ENCODE measurements at regions not wholly inside any gene's neighbourhood (a gene's known extent, or its start where the extent isn't known, plus 50 kb on each side); places are given as distances from the start of the nearest gene placed in this dataset.
"Not testable (repeated sequence)": the region's sequence is repeated elsewhere in the genome, so short reads cannot be mapped to it uniquely, and the experiment has no call there.

GRCh38 chr1:206256935-206257334 lies 53.6 kb downstream of the SRGAP2 start:
- not testable (repeated sequence) for H3K4me1 ChIP-seq (ENCODE audit: control insufficient read depth, extremely low read depth, insufficient read depth, low read length); H4K20me1 ChIP-seq (ENCODE audit: control insufficient read depth, extremely low read depth, insufficient read depth, low read length); H3K27me3 ChIP-seq (ENCODE audit: control insufficient read depth, insufficient read depth, low read length); H3K27ac ChIP-seq (ENCODE audit: insufficient read depth, low read length); H3K4me2 ChIP-seq (ENCODE audit: extremely low read depth, insufficient read depth, low read length); H2AFZ ChIP-seq (ENCODE audit: low read length); H3K9ac ChIP-seq (ENCODE audit: insufficient read depth, low read length); DNase-seq (ENCODE audit: low read depth in 2 of 2); H3K4me3 ChIP-seq (replicated peaks in 1 of 4; ENCODE audit: control extremely low read depth in 1 of 4, insufficient read depth in 1 of 4, low read depth in 3 of 4, low read length in 4 of 4); H3K36me3 ChIP-seq (ENCODE audit: control insufficient read depth, insufficient read depth, low read length); H3K79me2 ChIP-seq (ENCODE audit: control insufficient read depth, insufficient read depth, low read length); H3K9me3 ChIP-seq (ENCODE audit: control insufficient read depth, insufficient read depth, low read depth, low read length)

DNA sequence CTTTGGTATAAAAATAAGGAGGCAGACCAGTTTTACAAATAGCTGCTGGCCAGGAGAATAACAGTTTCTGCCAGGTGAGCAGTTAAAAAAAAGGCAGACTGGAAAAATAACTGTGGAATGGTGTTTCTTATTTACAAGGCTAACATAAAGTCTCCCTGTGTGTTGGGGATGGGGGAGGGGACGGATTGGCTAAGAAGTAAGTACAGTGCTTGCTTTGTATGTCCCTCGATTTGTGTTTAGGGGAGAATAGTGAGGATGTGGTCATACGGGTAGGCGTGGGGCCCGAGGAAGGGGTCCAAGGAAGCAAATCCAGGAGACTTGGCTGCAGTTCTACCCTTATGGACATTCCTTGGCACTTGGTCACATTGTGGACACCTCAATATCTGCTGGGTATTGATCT lies 58.1 kb downstream of the SRGAP2 start:
- not testable (repeated sequence) for H3K9me3 ChIP-seq (ENCODE audit: control insufficient read depth, insufficient read depth, low read depth, low read length); H4K20me1 ChIP-seq (ENCODE audit: control insufficient read depth, extremely low read depth, insufficient read depth, low read length); H3K4me2 ChIP-seq (ENCODE audit: extremely low read depth, insufficient read depth, low read length); H3K4me1 ChIP-seq (ENCODE audit: control insufficient read depth, extremely low read depth, insufficient read depth, low read length); H3K9ac ChIP-seq (ENCODE audit: insufficient read depth, low read length); H3K36me3 ChIP-seq (ENCODE audit: control insufficient read depth, insufficient read depth, low read length); H2AFZ ChIP-seq (ENCODE audit: low read length); DNase-seq (ENCODE audit: low read depth in 2 of 2); H3K27ac ChIP-seq (ENCODE audit: insufficient read depth, low read length); H3K27me3 ChIP-seq (ENCODE audit: control insufficient read depth, insufficient read depth, low read length); H3K79me2 ChIP-seq (ENCODE audit: control insufficient read depth, insufficient read depth, low read length); H3K4me3 ChIP-seq (replicated peaks in 1 of 4; ENCODE audit: control extremely low read depth in 1 of 4, insufficient read depth in 1 of 4, low read depth in 3 of 4, low read length in 4 of 4)

DNA sequence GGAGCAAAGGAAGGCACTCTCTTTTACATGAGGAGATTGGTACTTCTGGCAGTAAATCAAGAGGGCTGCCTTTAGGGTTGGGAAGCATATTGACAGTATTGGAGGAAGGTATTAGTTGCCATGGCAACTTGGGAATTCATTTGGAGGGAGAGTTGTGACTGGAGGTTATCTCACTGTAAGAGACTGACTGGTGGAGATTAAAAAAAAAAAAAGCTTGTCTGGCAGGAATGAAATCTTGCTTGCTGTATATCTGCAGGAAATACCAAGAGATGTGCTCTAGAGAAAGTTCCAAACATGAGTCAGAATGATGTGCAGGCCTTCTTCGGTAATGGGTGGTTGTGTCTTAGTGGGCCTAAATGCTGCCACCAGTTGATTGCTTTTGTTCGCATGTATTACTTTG lies 59.1 kb downstream of the SRGAP2 start:
- not testable (repeated sequence) for H3K27ac ChIP-seq (ENCODE audit: insufficient read depth, low read length); H3K9me3 ChIP-seq (ENCODE audit: control insufficient read depth, insufficient read depth, low read depth, low read length); H3K9ac ChIP-seq (ENCODE audit: insufficient read depth, low read length); H3K4me2 ChIP-seq (ENCODE audit: extremely low read depth, insufficient read depth, low read length); H2AFZ ChIP-seq (ENCODE audit: low read length); H3K79me2 ChIP-seq (ENCODE audit: control insufficient read depth, insufficient read depth, low read length); H3K4me1 ChIP-seq (ENCODE audit: control insufficient read depth, extremely low read depth, insufficient read depth, low read length); H3K4me3 ChIP-seq (replicated peaks in 1 of 4; ENCODE audit: control extremely low read depth in 1 of 4, insufficient read depth in 1 of 4, low read depth in 3 of 4, low read length in 4 of 4); H4K20me1 ChIP-seq (ENCODE audit: control insufficient read depth, extremely low read depth, insufficient read depth, low read length); H3K36me3 ChIP-seq (ENCODE audit: control insufficient read depth, insufficient read depth, low read length); H3K27me3 ChIP-seq (ENCODE audit: control insufficient read depth, insufficient read depth, low read length); DNase-seq (ENCODE audit: low read depth in 2 of 2)

GRCh38 chr1:206264916-206265315 lies 61.6 kb downstream of the SRGAP2 start:
- H3K36me3 ChIP-seq (ENCODE audit: control insufficient read depth, insufficient read depth, low read length); H3K9me3 ChIP-seq (ENCODE audit: control insufficient read depth, insufficient read depth, low read depth, low read length); H3K27ac ChIP-seq (ENCODE audit: insufficient read depth, low read length); H3K27me3 ChIP-seq (ENCODE audit: control insufficient read depth, insufficient read depth, low read length); H4K20me1 ChIP-seq (ENCODE audit: control insufficient read depth, extremely low read depth, insufficient read depth, low read length); DNase-seq (ENCODE audit: low read depth in 2 of 2); H3K4me2 ChIP-seq (ENCODE audit: extremely low read depth, insufficient read depth, low read length); H2AFZ ChIP-seq (ENCODE audit: low read length); H3K4me1 ChIP-seq (ENCODE audit: control insufficient read depth, extremely low read depth, insufficient read depth, low read length); H3K9ac ChIP-seq (ENCODE audit: insufficient read depth, low read length); H3K4me3 ChIP-seq (replicated peaks in 1 of 4; ENCODE audit: control extremely low read depth in 1 of 4, insufficient read depth in 1 of 4, low read depth in 3 of 4, low read length in 4 of 4); H3K79me2 ChIP-seq (ENCODE audit: control insufficient read depth, insufficient read depth, low read length): not testable (repeated sequence)

- not testable (repeated sequence) for H3K27me3 ChIP-seq (ENCODE audit: control insufficient read depth, insufficient read depth, low read length); H3K79me2 ChIP-seq (ENCODE audit: control insufficient read depth, insufficient read depth, low read length); H3K9me3 ChIP-seq (ENCODE audit: control insufficient read depth, insufficient read depth, low read depth, low read length); H3K36me3 ChIP-seq (ENCODE audit: control insufficient read depth, insufficient read depth, low read length); H3K4me1 ChIP-seq (ENCODE audit: control insufficient read depth, extremely low read depth, insufficient read depth, low read length); H3K27ac ChIP-seq (ENCODE audit: insufficient read depth, low read length); H4K20me1 ChIP-seq (ENCODE audit: control insufficient read depth, extremely low read depth, insufficient read depth, low read length); DNase-seq (ENCODE audit: low read depth in 2 of 2); H3K4me3 ChIP-seq (replicated peaks in 1 of 4; ENCODE audit: control extremely low read depth in 1 of 4, insufficient read depth in 1 of 4, low read depth in 3 of 4, low read length in 4 of 4); H3K9ac ChIP-seq (ENCODE audit: insufficient read depth, low read length); H3K4me2 ChIP-seq (ENCODE audit: extremely low read depth, insufficient read depth, low read length); H2AFZ ChIP-seq (ENCODE audit: low read length)
Measured at GRCh38 chr1:206271153-206271552, 67.8 kb downstream of the SRGAP2 start.

DNA sequence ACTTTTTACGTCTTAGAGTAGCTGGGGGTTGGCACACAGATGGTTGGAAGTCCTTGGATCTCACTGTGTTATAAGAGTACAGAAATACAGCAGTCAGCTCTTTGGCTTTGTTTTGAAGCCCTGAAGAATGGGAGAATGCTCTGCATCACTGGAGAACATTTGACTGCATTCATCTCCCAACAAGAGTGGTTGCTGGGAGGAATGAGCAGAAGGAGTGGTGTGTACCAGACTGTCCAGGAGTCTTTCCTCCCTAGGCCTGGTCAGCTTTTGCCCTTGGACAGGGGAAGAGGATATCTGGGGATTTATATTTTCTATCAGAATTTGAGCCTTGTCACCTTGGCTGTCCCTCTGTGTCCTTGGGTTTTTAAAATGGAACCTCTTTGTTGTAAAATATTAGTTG lies 69.8 kb downstream of the SRGAP2 start:
- not testable (repeated sequence) for DNase-seq (ENCODE audit: low read depth in 2 of 2); H3K79me2 ChIP-seq (ENCODE audit: control insufficient read depth, insufficient read depth, low read length); H3K36me3 ChIP-seq (ENCODE audit: control insufficient read depth, insufficient read depth, low read length); H3K4me1 ChIP-seq (ENCODE audit: control insufficient read depth, extremely low read depth, insufficient read depth, low read length); H3K27ac ChIP-seq (ENCODE audit: insufficient read depth, low read length); H3K4me2 ChIP-seq (ENCODE audit: extremely low read depth, insufficient read depth, low read length); H3K4me3 ChIP-seq (replicated peaks in 1 of 4; ENCODE audit: control extremely low read depth in 1 of 4, insufficient read depth in 1 of 4, low read depth in 3 of 4, low read length in 4 of 4); H3K9me3 ChIP-seq (ENCODE audit: control insufficient read depth, insufficient read depth, low read depth, low read length); H2AFZ ChIP-seq (ENCODE audit: low read length); H4K20me1 ChIP-seq (ENCODE audit: control insufficient read depth, extremely low read depth, insufficient read depth, low read length); H3K9ac ChIP-seq (ENCODE audit: insufficient read depth, low read length); H3K27me3 ChIP-seq (ENCODE audit: control insufficient read depth, insufficient read depth, low read length)

- not testable (repeated sequence) for H2AFZ ChIP-seq (ENCODE audit: low read length); H3K9ac ChIP-seq (ENCODE audit: insufficient read depth, low read length); DNase-seq (ENCODE audit: low read depth in 2 of 2); H3K27me3 ChIP-seq (ENCODE audit: control insufficient read depth, insufficient read depth, low read length); H3K4me1 ChIP-seq (ENCODE audit: control insufficient read depth, extremely low read depth, insufficient read depth, low read length); H3K79me2 ChIP-seq (ENCODE audit: control insufficient read depth, insufficient read depth, low read length); H3K4me2 ChIP-seq (ENCODE audit: extremely low read depth, insufficient read depth, low read length); H4K20me1 ChIP-seq (ENCODE audit: control insufficient read depth, extremely low read depth, insufficient read depth, low read length); H3K36me3 ChIP-seq (ENCODE audit: control insufficient read depth, insufficient read depth, low read length); H3K4me3 ChIP-seq (replicated peaks in 1 of 4; ENCODE audit: control extremely low read depth in 1 of 4, insufficient read depth in 1 of 4, low read depth in 3 of 4, low read length in 4 of 4); H3K27ac ChIP-seq (ENCODE audit: insufficient read depth, low read length); H3K9me3 ChIP-seq (ENCODE audit: control insufficient read depth, insufficient read depth, low read depth, low read length)
Measured at GRCh38 chr1:206276143-206276542, 72.8 kb downstream of the SRGAP2 start.
